ENCODE measurements at regions not wholly inside any gene's neighbourhood (a gene's known extent, or its start where the extent isn't known, plus 50 kb on each side); places are given as distances from the start of the nearest gene placed in this dataset.
"Not testable (repeated sequence)": the region's sequence is repeated elsewhere in the genome, so short reads cannot be mapped to it uniquely, and the experiment has no call there.

- not testable (repeated sequence) for TF ChIP-seq CTCF, EP300, POLR2AphosphoS5, POLR2A (IDR thresholded peaks at IDR 0.05)
Observed at GRCh38 chr3:156041216-156041841, 79.0 kb upstream of the KCNAB1 start.
